AG20443 (cell line): ENCODE measurements at regions not wholly inside any gene's neighbourhood (a gene's known extent, or its start where the extent isn't known, plus 50 kb on each side); places are given as distances from the start of the nearest gene placed in this dataset.
"Not testable (repeated sequence)": the region's sequence is repeated elsewhere in the genome, so short reads cannot be mapped to it uniquely, and the experiment has no call there.

Experiments
- DNase-seq: peaks from one replicate; pipeline ENCODE4 v3.0.0; 2012; ENCODE audit warnings: low spot score, mixed read lengths

- DNase-seq: not testable (repeated sequence)
Measured at GRCh38 chr5:118282480-118283038, 705.8 kb downstream of the DTWD2 start.

- DNase-seq: no peak
Measured at GRCh38 chr5:118279540-118280294, 708.6 kb downstream of the DTWD2 start.

GRCh38 chr5:118270526-118270925 lies 717.8 kb downstream of the DTWD2 start:
- DNase-seq: no peak

GRCh38 chr5:118258223-118258622 lies 730.1 kb downstream of the DTWD2 start:
- DNase-seq: no peak

GRCh38 chr5:118257066-118257465 lies 731.3 kb downstream of the DTWD2 start:
- DNase-seq: no peak

- DNase-seq: no peak
Measured at GRCh38 chr5:118253225-118254061, 734.9 kb downstream of the DTWD2 start.

GRCh38 chr5:118249386-118249785 lies 739.0 kb downstream of the DTWD2 start:
- DNase-seq: no peak

GRCh38 chr5:118247458-118247857 lies 740.9 kb downstream of the DTWD2 start:
- no peak for DNase-seq

GRCh38 chr5:118243613-118244012 lies 744.7 kb downstream of the DTWD2 start:
- no peak for DNase-seq

GRCh38 chr5:118243068-118243467 lies 745.3 kb downstream of the DTWD2 start:
- DNase-seq: no peak

GRCh38 chr5:118236108-118236849 lies 752.1 kb downstream of the DTWD2 start:
- DNase-seq: no peak

- no peak for DNase-seq
Measured at GRCh38 chr5:118233606-118234005, 754.7 kb downstream of the DTWD2 start.

GRCh38 chr5:118228489-118228888 lies 759.9 kb downstream of the DTWD2 start:
- DNase-seq: no peak

- DNase-seq: peak; percentile 7
Measured at GRCh38 chr5:118224546-118224945, 763.8 kb downstream of the DTWD2 start.

GRCh38 chr5:118220556-118221195 lies 767.7 kb downstream of the DTWD2 start:
- DNase-seq: no peak

GRCh38 chr5:118211606-118212005 lies 776.7 kb downstream of the DTWD2 start:
- no peak for DNase-seq

GRCh38 chr5:118208031-118208453 lies 780.3 kb downstream of the DTWD2 start:
- DNase-seq: no peak

GRCh38 chr5:118199801-118200200 lies 788.5 kb downstream of the DTWD2 start:
- no peak for DNase-seq

- DNase-seq: no peak
Measured at GRCh38 chr5:118196229-118196628, 792.1 kb downstream of the DTWD2 start.

- no peak for DNase-seq
Measured at GRCh38 chr5:118195211-118195610, 793.1 kb downstream of the DTWD2 start.

GRCh38 chr5:118193194-118193905 lies 795.0 kb downstream of the DTWD2 start:
- DNase-seq: no peak
